Ovary (tissue), 7 donors: ENCODE measurements at regions not wholly inside any gene's neighbourhood (a gene's known extent, or its start where the extent isn't known, plus 50 kb on each side); places are given as distances from the start of the nearest gene placed in this dataset.
"Not testable (repeated sequence)": the region's sequence is repeated elsewhere in the genome, so short reads cannot be mapped to it uniquely, and the experiment has no call there.

Experiments
- DNase-seq, 5 donors: peaks; one replicate each; pipeline ENCODE4 v3.0.0-alpha.2; 2019 to 2020
- H3K27ac ChIP-seq, 2 donors: fragments of 200-600 bp; one replicate each; pipeline versions ENCODE4 v1.5.1 to v1.8.0; 2019 to 2022
- H3K27me3 ChIP-seq: fragments of 200-600 bp; one replicate; pipeline ENCODE4 v1.8.0; 2022
- H3K36me3 ChIP-seq: fragments of 200-600 bp; sonication (generic); one replicate; pipeline ENCODE4 v1.5.1; 2019
- H3K4me1 ChIP-seq: one replicate; pipeline ENCODE4 v1.8.1; 2013; ENCODE audit warnings: mild to moderate bottlenecking, moderate library complexity; ENCODE audit not compliant: insufficient read depth
- H3K4me3 ChIP-seq: fragments of 200-600 bp; sonication (generic); one replicate; pipeline ENCODE4 v1.5.1; 2017
- H3K9me3 ChIP-seq, 2 donors: fragments of 200-600 bp in 1 of 2; sonication (generic) in 1 of 2; one replicate each; pipeline versions ENCODE4 v1.5.1 to v1.8.1; 2013 to 2019; ENCODE audit warnings: mild to moderate bottlenecking in 1 of 2, moderate library complexity in 1 of 2
- CTCF ChIP-seq, 3 donors: fragments of 450-650 bp in 2 of 3; fragments of 200-600 bp in 1 of 3; IDR thresholded peaks; one replicate each; pipeline versions ENCODE4 v1.5.1 to v1.8.0; 2016 to 2022; ENCODE audit warnings: antibody characterized with exemption in 3 of 3, mild to moderate bottlenecking in 1 of 3
- EP300 ChIP-seq: sonication (generic); formaldehyde crosslinking; IDR thresholded peaks from one replicate; pipeline ENCODE4 v1.6.1; 2017; ENCODE audit warnings: antibody characterized with exemption
- POLR2A ChIP-seq: fragments of 450-650 bp; IDR thresholded peaks from one replicate; pipeline ENCODE4 v1.6.1; 2017; ENCODE audit warnings: antibody characterized with exemption, mild to moderate bottlenecking, moderate library complexity
- WGBS, 3 donors: extraction: QIAGEN DNeasy Blood & Tissue Kit in 1 of 3; methylation state at CpG; one replicate each; pipeline versions ENCODE4 v1.1.5 to v1.1.7; 2013 to 2017; 5-methylcytosine and 5-hydroxymethylcytosine counted together
- intact Hi-C, 4 donors: fragments of 100-400 bp; cut with DNase I; formaldehyde crosslinking; loops; one replicate each; pipeline versions ENCODE4 v1.11.0 to v1.15.1; 2022 to 2023
- donor health status: DM: no; HTN: no; CAD: no; lungs with moderate emphysema.
- donor health status: DM: no; HTN: no; CAD: no.
- donor health status: Bipolar disorder and iron deficiency.
- donor health status: DM: no; HTN: no; CAD: no.
- donor health status: DM: yes; HTN: yes; CAD: no.

- Histone ChIP-seq H3K27me3 (no peaks in the 10 kb centered on the region), H3K36me3 (no peaks in the 10 kb centered on the region), H3K4me3 (no peak overlapping the region), H3K4me1 (no peaks in the 10 kb centered on the region), H3K9me3 (no peaks in the 10 kb centered on the region), H3K27ac (no peak overlapping the region)
- no peak for DNase-seq
- TF ChIP-seq EP300 = no peak
- no peak for TF ChIP-seq CTCF (IDR thresholded peaks at IDR 0.05)
- TF ChIP-seq POLR2A = no peak
- intact Hi-C loops = no loop called here
- WGBS, 3 donors = 74 to 82% (median 81%) methylated on average over 1 of the region's 1 CpG
Measured at GRCh38 chr1:60808676-60809075, 273.7 kb upstream of the NFIA start.

- H3K27ac ChIP-seq = no peak overlapping the region
- intact Hi-C loops = no loop called here
- TF ChIP-seq POLR2A (no peak), EP300 (no peak), CTCF (IDR thresholded peaks at IDR 0.05) (no peak)
- no peaks in the 10 kb centered on the region for H3K27me3 ChIP-seq
- H3K9me3 ChIP-seq = no peaks in the 10 kb centered on the region
- H3K4me1 ChIP-seq = no peaks in the 10 kb centered on the region
- DNase-seq = no peak
- 96 to 98% (median 96%) methylated on average over 2 of the region's 2 CpGs for WGBS, 3 donors
- no peaks in the 10 kb centered on the region for H3K36me3 ChIP-seq
- no peak overlapping the region for H3K4me3 ChIP-seq
Measured at GRCh38 chr1:60802884-60803283, 279.5 kb upstream of the NFIA start.

GRCh38 chr1:60797351-60797750, 285.0 kb upstream of the NFIA start:
- Histone ChIP-seq H3K27ac (no peak overlapping the region), H3K27me3 (no peaks in the 10 kb centered on the region), H3K9me3 (no peaks in the 10 kb centered on the region), H3K4me1 (no peaks in the 10 kb centered on the region), H3K36me3 (no peaks in the 10 kb centered on the region), H3K4me3 (no peak overlapping the region)
- 53 to 63% (median 56%) methylated on average over 2 of the region's 2 CpGs for WGBS, 3 donors
- no peak for DNase-seq
- no peak for TF ChIP-seq CTCF (IDR thresholded peaks at IDR 0.05)
- no peak for TF ChIP-seq EP300
- no peak for TF ChIP-seq POLR2A
- intact Hi-C loops = no loop called here

GRCh38 chr1:60791226-60791625, 291.1 kb upstream of the NFIA start:
- DNase-seq = no peak
- H3K27ac ChIP-seq = no peak overlapping the region
- H3K27me3 ChIP-seq = no peaks in the 10 kb centered on the region
- no peak overlapping the region for H3K4me3 ChIP-seq
- intact Hi-C loops = no loop called here
- H3K9me3 ChIP-seq = no peaks in the 10 kb centered on the region
- 72 to 87% (median 72%) methylated on average over 5 of the region's 5 CpGs for WGBS, 3 donors
- no peaks in the 10 kb centered on the region for H3K4me1 ChIP-seq
- H3K36me3 ChIP-seq = no peaks in the 10 kb centered on the region
- TF ChIP-seq EP300 (no peak), POLR2A (no peak), CTCF (IDR thresholded peaks at IDR 0.05) (no peak)

- H3K9me3 ChIP-seq, H3K27ac ChIP-seq, H3K27me3 ChIP-seq, H3K4me1 ChIP-seq, DNase-seq, H3K4me3 ChIP-seq, intact Hi-C loops, H3K36me3 ChIP-seq: not testable (repeated sequence)
- WGBS, 3 donors = 70 to 90% (median 83%) methylated on average over 2 of the region's 2 CpGs
Measured at GRCh38 chr1:60773099-60773498, 309.3 kb upstream of the NFIA start.
